ENCODE measurements at regions not wholly inside any gene's neighbourhood (a gene's known extent, or its start where the extent isn't known, plus 50 kb on each side); places are given as distances from the start of the nearest gene placed in this dataset.

DNA sequence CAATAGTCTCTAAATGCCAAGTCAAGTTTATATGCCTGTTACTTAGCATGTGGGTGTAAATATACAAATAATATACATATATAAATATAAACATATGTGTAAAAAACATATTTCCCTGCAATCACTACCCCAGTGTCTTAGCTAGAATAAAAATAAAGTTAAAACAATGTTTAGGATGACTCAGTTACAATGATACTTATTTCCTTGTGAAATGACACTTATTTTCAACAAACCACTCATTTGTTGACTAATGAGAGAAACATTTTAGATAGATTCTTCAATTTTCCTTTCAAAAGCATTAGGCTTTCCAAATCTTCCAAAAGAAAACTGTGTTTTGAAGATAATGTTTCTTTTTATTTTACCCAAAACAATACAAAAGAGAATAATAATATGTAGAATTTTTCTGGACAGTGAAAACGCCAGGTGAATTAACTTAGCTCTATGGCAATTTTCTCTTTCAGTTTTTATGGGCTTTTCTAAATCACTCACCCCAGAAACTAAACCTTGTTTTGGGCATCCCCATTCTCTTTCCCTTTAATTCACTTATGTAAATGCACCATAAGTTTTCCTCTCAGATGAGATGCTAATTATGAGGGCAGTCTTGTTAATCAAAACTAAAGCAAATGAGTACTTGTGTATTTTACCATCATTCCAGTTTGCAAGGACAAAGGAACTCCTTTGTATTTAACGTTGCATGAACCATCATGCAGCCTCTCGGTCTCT, 465.9 kb downstream of the BCAT1 start:
- no peak overlapping the region for H4K91ac ChIP-seq (ENCODE audit: low read depth, low read length)
- H3K36me3 ChIP-seq (ENCODE audit: control insufficient read depth in 1 of 2, insufficient read depth in 2 of 2, low read length in 2 of 2), result no peaks in the 10 kb centered on the region
- H2AFZ ChIP-seq (ENCODE audit: insufficient read depth, low read length, poor library complexity), result no peak overlapping the region
- no peak overlapping the region for H3K4me3 ChIP-seq (ENCODE audit: low read depth, low read length)
- H3K79me2 ChIP-seq (ENCODE audit: control insufficient read depth, insufficient read depth, low read length, poor library complexity), result no peaks in the 10 kb centered on the region
- H3K27ac ChIP-seq (ENCODE audit: low read depth, low read length), result no peak overlapping the region
- no peak overlapping the region for H2AK5ac ChIP-seq (ENCODE audit: low read length)
- no peaks in the 10 kb centered on the region for H3K79me1 ChIP-seq (ENCODE audit: low read length)
- H3K4me2 ChIP-seq (ENCODE audit: low read length), result no peak overlapping the region
- H2BK120ac ChIP-seq (ENCODE audit: insufficient read depth, low read length, poor library complexity), result no peak overlapping the region
- H4K12ac ChIP-seq (ENCODE audit: low read depth, low read length), result no peak overlapping the region
- H3K4ac ChIP-seq (ENCODE audit: low read depth, low read length), result no peak overlapping the region
- no peak overlapping the region for H2BK5ac ChIP-seq (ENCODE audit: low read depth, low read length, poor library complexity)
- no peak for DNase-seq
- no peak overlapping the region for H3K14ac ChIP-seq (ENCODE audit: low read length)
- no peak overlapping the region for H3K9ac ChIP-seq (ENCODE audit: low read length)
- H3K9me3 ChIP-seq (ENCODE audit: insufficient read depth, low read depth, low read length), result no peaks in the 10 kb centered on the region
- H3K27me3 ChIP-seq (ENCODE audit: insufficient read depth, low read length), result no peaks in the 10 kb centered on the region
- H3K4me1 ChIP-seq (ENCODE audit: control insufficient read depth in 1 of 2, insufficient read depth in 2 of 2, low read length in 2 of 2), result no peaks in the 10 kb centered on the region
- no peak overlapping the region for H3K18ac ChIP-seq (ENCODE audit: low read length)
- no CpG with 5 or more reads among the region's 3 CpGs for WGBS (ENCODE audit: extremely low coverage, insufficient coverage, insufficient read length)
- no peak overlapping the region for H3K23ac ChIP-seq (ENCODE audit: low read length)
- H4K8ac ChIP-seq (ENCODE audit: low read depth, low read length), result no peak overlapping the region
- no peak overlapping the region for H2BK12ac ChIP-seq (ENCODE audit: low read length)

DNA sequence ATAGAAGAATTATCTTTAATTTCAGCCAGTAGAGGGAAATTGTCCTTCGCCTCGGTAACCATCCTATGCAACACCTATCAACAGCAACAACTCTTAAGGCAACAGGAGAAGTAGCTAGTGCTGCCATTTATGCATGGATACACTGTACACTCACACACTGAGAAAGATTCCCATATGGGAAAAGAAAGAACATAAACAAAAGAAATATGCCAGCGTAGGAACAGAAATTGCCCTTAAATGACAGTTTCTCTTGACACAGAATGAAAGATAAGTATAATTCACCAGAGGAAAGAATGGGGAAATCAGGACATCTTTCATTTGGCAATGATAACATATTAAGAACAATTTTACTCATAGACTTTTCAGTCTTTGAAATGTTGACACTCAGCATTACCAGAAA, 466.9 kb downstream of the BCAT1 start:
- Histone ChIP-seq H3K36me3 (ENCODE audit: control insufficient read depth in 1 of 2, insufficient read depth in 2 of 2, low read length in 2 of 2) (no peaks in the 10 kb centered on the region), H2BK120ac (ENCODE audit: insufficient read depth, low read length, poor library complexity) (no peak overlapping the region), H2BK5ac (ENCODE audit: low read depth, low read length, poor library complexity) (no peak overlapping the region), H3K9me3 (ENCODE audit: insufficient read depth, low read depth, low read length) (no peaks in the 10 kb centered on the region), H2AK5ac (ENCODE audit: low read length) (no peak overlapping the region), H3K27ac (ENCODE audit: low read depth, low read length) (no peak overlapping the region), H4K91ac (ENCODE audit: low read depth, low read length) (no peak overlapping the region), H4K8ac (ENCODE audit: low read depth, low read length) (no peak overlapping the region), H3K18ac (ENCODE audit: low read length) (no peak overlapping the region), H3K4ac (ENCODE audit: low read depth, low read length) (no peak overlapping the region), H3K4me1 (ENCODE audit: control insufficient read depth in 1 of 2, insufficient read depth in 2 of 2, low read length in 2 of 2) (no peaks in the 10 kb centered on the region), H2BK12ac (ENCODE audit: low read length) (no peak overlapping the region), H3K4me3 (ENCODE audit: low read depth, low read length) (no peak overlapping the region), H3K14ac (ENCODE audit: low read length) (no peak overlapping the region), H4K12ac (ENCODE audit: low read depth, low read length) (no peak overlapping the region), H3K23ac (ENCODE audit: low read length) (no peak overlapping the region), H3K27me3 (ENCODE audit: insufficient read depth, low read length) (no peaks in the 10 kb centered on the region), H2AFZ (ENCODE audit: insufficient read depth, low read length, poor library complexity) (no peak overlapping the region), H3K9ac (ENCODE audit: low read length) (no peak overlapping the region), H3K4me2 (ENCODE audit: low read length) (no peak overlapping the region), H3K79me1 (ENCODE audit: low read length) (no peaks in the 10 kb centered on the region), H3K79me2 (ENCODE audit: control insufficient read depth, insufficient read depth, low read length, poor library complexity) (no peaks in the 10 kb centered on the region)
- no peak for DNase-seq
- WGBS (ENCODE audit: extremely low coverage, insufficient coverage, insufficient read length), result no CpG with 5 or more reads among the region's 3 CpGs

DNA sequence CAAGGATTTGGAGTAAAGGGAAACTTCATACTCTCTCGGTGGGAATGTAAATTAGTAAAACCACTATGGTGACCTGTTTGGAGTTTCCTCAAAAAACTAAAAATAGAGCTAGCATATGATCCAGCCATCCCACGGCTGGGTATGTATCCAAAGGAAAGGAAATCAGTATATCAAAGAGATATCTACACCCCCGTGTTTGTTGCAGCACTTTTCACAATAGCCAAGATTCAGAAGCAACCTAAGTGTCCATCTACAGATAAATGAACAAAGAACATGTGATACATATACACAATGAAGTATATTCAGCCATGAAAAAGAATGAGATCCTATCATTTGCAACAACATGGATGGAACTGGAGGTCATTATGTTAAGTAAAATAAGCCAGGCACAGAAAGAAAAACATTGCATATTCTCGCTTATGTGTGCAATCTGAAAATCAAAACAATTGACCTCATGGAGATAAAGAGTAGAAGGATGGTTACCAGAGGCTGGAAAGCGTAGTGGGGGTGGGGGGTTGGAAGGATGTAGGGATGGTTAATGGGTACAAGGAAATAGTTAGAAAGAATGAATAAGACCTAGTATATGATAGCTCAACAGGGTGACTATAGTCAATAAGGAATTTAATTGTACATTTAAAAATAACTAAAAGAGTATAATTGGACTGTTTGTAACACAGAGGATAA, 468.0 kb downstream of the BCAT1 start:
- H2AK5ac ChIP-seq (ENCODE audit: low read length), result no peak overlapping the region
- no peak overlapping the region for H3K4me2 ChIP-seq (ENCODE audit: low read length)
- WGBS (ENCODE audit: extremely low coverage, insufficient coverage, insufficient read length), result 100% methylated on average over 1 of the region's 5 CpGs
- no peak overlapping the region for H3K27ac ChIP-seq (ENCODE audit: low read depth, low read length)
- H2BK12ac ChIP-seq (ENCODE audit: low read length), result no peak overlapping the region
- no peak overlapping the region for H4K91ac ChIP-seq (ENCODE audit: low read depth, low read length)
- H3K36me3 ChIP-seq (ENCODE audit: control insufficient read depth in 1 of 2, insufficient read depth in 2 of 2, low read length in 2 of 2), result no peaks in the 10 kb centered on the region
- no peak for DNase-seq
- no peak overlapping the region for H3K14ac ChIP-seq (ENCODE audit: low read length)
- no peaks in the 10 kb centered on the region for H3K9me3 ChIP-seq (ENCODE audit: insufficient read depth, low read depth, low read length)
- H3K79me2 ChIP-seq (ENCODE audit: control insufficient read depth, insufficient read depth, low read length, poor library complexity), result no peaks in the 10 kb centered on the region
- H3K4me1 ChIP-seq (ENCODE audit: control insufficient read depth in 1 of 2, insufficient read depth in 2 of 2, low read length in 2 of 2), result no peaks in the 10 kb centered on the region
- H3K79me1 ChIP-seq (ENCODE audit: low read length), result no peaks in the 10 kb centered on the region
- H3K23ac ChIP-seq (ENCODE audit: low read length), result no peak overlapping the region
- no peak overlapping the region for H3K9ac ChIP-seq (ENCODE audit: low read length)
- H2AFZ ChIP-seq (ENCODE audit: insufficient read depth, low read length, poor library complexity), result no peak overlapping the region
- no peaks in the 10 kb centered on the region for H3K27me3 ChIP-seq (ENCODE audit: insufficient read depth, low read length)
- no peak overlapping the region for H3K18ac ChIP-seq (ENCODE audit: low read length)
- no peak overlapping the region for H3K4me3 ChIP-seq (ENCODE audit: low read depth, low read length)
- no peak overlapping the region for H2BK120ac ChIP-seq (ENCODE audit: insufficient read depth, low read length, poor library complexity)
- no peak overlapping the region for H3K4ac ChIP-seq (ENCODE audit: low read depth, low read length)
- no peak overlapping the region for H4K12ac ChIP-seq (ENCODE audit: low read depth, low read length)
- H2BK5ac ChIP-seq (ENCODE audit: low read depth, low read length, poor library complexity), result no peak overlapping the region
- no peak overlapping the region for H4K8ac ChIP-seq (ENCODE audit: low read depth, low read length)

DNA sequence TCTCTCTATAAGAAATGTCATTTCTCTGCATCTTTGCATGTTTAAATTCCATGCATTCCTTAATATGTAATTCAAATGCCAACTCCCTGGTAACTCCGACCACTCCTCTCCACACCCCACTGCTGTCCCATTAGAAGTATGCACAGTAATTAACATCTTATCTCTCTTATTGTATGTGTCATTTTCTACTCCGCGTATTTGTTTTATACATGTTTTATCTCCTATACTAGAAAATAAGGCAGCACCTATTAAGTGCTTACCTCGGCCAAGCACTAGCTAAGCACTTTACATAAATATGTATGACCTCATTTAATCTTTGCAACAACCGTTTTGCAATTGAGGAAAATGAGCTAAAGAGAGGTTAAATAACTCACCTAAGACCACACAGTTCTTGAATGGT, 469.8 kb downstream of the BCAT1 start:
- no peak overlapping the region for H3K4me3 ChIP-seq (ENCODE audit: low read depth, low read length)
- H2BK12ac ChIP-seq (ENCODE audit: low read length), result no peak overlapping the region
- no peak for DNase-seq
- no peak overlapping the region for H2AK5ac ChIP-seq (ENCODE audit: low read length)
- no peak overlapping the region for H4K12ac ChIP-seq (ENCODE audit: low read depth, low read length)
- WGBS (ENCODE audit: extremely low coverage, insufficient coverage, insufficient read length), result no CpG with 5 or more reads among the region's 5 CpGs
- H3K79me2 ChIP-seq (ENCODE audit: control insufficient read depth, insufficient read depth, low read length, poor library complexity), result no peaks in the 10 kb centered on the region
- H2BK120ac ChIP-seq (ENCODE audit: insufficient read depth, low read length, poor library complexity), result no peak overlapping the region
- H3K23ac ChIP-seq (ENCODE audit: low read length), result no peak overlapping the region
- H2AFZ ChIP-seq (ENCODE audit: insufficient read depth, low read length, poor library complexity), result no peak overlapping the region
- no peaks in the 10 kb centered on the region for H3K36me3 ChIP-seq (ENCODE audit: control insufficient read depth in 1 of 2, insufficient read depth in 2 of 2, low read length in 2 of 2)
- H3K9me3 ChIP-seq (ENCODE audit: insufficient read depth, low read depth, low read length), result no peaks in the 10 kb centered on the region
- no peak overlapping the region for H4K8ac ChIP-seq (ENCODE audit: low read depth, low read length)
- no peak overlapping the region for H3K14ac ChIP-seq (ENCODE audit: low read length)
- no peak overlapping the region for H3K27ac ChIP-seq (ENCODE audit: low read depth, low read length)
- no peak overlapping the region for H2BK5ac ChIP-seq (ENCODE audit: low read depth, low read length, poor library complexity)
- H3K4ac ChIP-seq (ENCODE audit: low read depth, low read length), result no peak overlapping the region
- no peak overlapping the region for H4K91ac ChIP-seq (ENCODE audit: low read depth, low read length)
- no peaks in the 10 kb centered on the region for H3K4me1 ChIP-seq (ENCODE audit: control insufficient read depth in 1 of 2, insufficient read depth in 2 of 2, low read length in 2 of 2)
- H3K9ac ChIP-seq (ENCODE audit: low read length), result no peak overlapping the region
- no peak overlapping the region for H3K4me2 ChIP-seq (ENCODE audit: low read length)
- no peak overlapping the region for H3K18ac ChIP-seq (ENCODE audit: low read length)
- no peaks in the 10 kb centered on the region for H3K79me1 ChIP-seq (ENCODE audit: low read length)
- H3K27me3 ChIP-seq (ENCODE audit: insufficient read depth, low read length), result no peaks in the 10 kb centered on the region

Data from trophoblast cell (in vitro differentiated cells and primary cell).